Fibroblast of skin of abdomen (primary cell): ENCODE measurements at regions not wholly inside any gene's neighbourhood (a gene's known extent, or its start where the extent isn't known, plus 50 kb on each side); places are given as distances from the start of the nearest gene placed in this dataset.

Experiments used
- DNase-seq: peaks from one replicate; pipeline ENCODE4 v3.0.0-alpha.2; 2013

- DNase-seq, result no peak
These were observed 51.0 kb upstream of the INPP5A start for GRCh38 chr10:132486539-132487121.

- DNase-seq, result no peak
These were observed 50.1 kb upstream of the INPP5A start for GRCh38 chr10:132487241-132488135.
